ENCODE measurements at regions not wholly inside any gene's neighbourhood (a gene's known extent, or its start where the extent isn't known, plus 50 kb on each side); places are given as distances from the start of the nearest gene placed in this dataset.
"Not testable (repeated sequence)": the region's sequence is repeated elsewhere in the genome, so short reads cannot be mapped to it uniquely, and the experiment has no call there.

- DNase-seq: peak; percentile 13
Observed at GRCh38 chr21:36602735-36603134, 96.2 kb upstream of the SIM2 start.

- no peak for DNase-seq
Observed at GRCh38 chr21:36603221-36603620, 95.7 kb upstream of the SIM2 start.

- no peak for DNase-seq
Observed at GRCh38 chr21:36605426-36605825, 93.5 kb upstream of the SIM2 start.

- DNase-seq: no peak
Observed at GRCh38 chr21:36606287-36606982, 92.5 kb upstream of the SIM2 start.

- DNase-seq: no peak
Observed at GRCh38 chr21:36606983-36607325, 92.0 kb upstream of the SIM2 start.

- no peak for DNase-seq
Observed at GRCh38 chr21:36608041-36608896, 90.6 kb upstream of the SIM2 start.

GRCh38 chr21:36608897-36609225, 90.1 kb upstream of the SIM2 start:
- no peak for DNase-seq

- DNase-seq: no peak
Observed at GRCh38 chr21:36609654-36610053, 89.3 kb upstream of the SIM2 start.

- no peak for DNase-seq
Observed at GRCh38 chr21:36610201-36610600, 88.7 kb upstream of the SIM2 start.

GRCh38 chr21:36610935-36611334, 88.0 kb upstream of the SIM2 start:
- no peak for DNase-seq

GRCh38 chr21:36611379-36611778, 87.5 kb upstream of the SIM2 start:
- no peak for DNase-seq

- DNase-seq: no peak
Observed at GRCh38 chr21:36613059-36613458, 85.9 kb upstream of the SIM2 start.

- no peak for DNase-seq
Observed at GRCh38 chr21:36613554-36613953, 85.4 kb upstream of the SIM2 start.

- DNase-seq: no peak
Observed at GRCh38 chr21:36615274-36615964, 83.5 kb upstream of the SIM2 start.

- not testable (repeated sequence) for DNase-seq
Observed at GRCh38 chr21:36616773-36617172, 82.1 kb upstream of the SIM2 start.

GRCh38 chr21:36621794-36622193, 77.1 kb upstream of the SIM2 start:
- not testable (repeated sequence) for DNase-seq

GRCh38 chr21:36624105-36624504, 74.8 kb upstream of the SIM2 start:
- no peak for DNase-seq

GRCh38 chr21:36626791-36627190, 72.1 kb upstream of the SIM2 start:
- DNase-seq: no peak

- DNase-seq: no peak
Observed at GRCh38 chr21:36627242-36627641, 71.7 kb upstream of the SIM2 start.

- no peak for DNase-seq
Observed at GRCh38 chr21:36628106-36628505, 70.8 kb upstream of the SIM2 start.

GRCh38 chr21:36628761-36629460, 70.0 kb upstream of the SIM2 start:
- no peak for DNase-seq

GRCh38 chr21:36630485-36631206, 68.3 kb upstream of the SIM2 start:
- DNase-seq: peak; percentile 64

GRCh38 chr21:36636016-36636415, 62.9 kb upstream of the SIM2 start:
- no peak for DNase-seq
